GM23248 (cell line): ENCODE measurements at regions not wholly inside any gene's neighbourhood (a gene's known extent, or its start where the extent isn't known, plus 50 kb on each side); places are given as distances from the start of the nearest gene placed in this dataset.

Source experiments
- DNase-seq: peaks from one replicate; pipeline ENCODE4 v3.0.0-alpha.2; 2015
- H2AFZ ChIP-seq: fragments of 200-600 bp; sonication (generic); 2 replicates; pipeline ENCODE4 v1.6.1; 2016; ENCODE audit warnings: antibody characterized with exemption
- H3F3A ChIP-seq: fragments of 200-600 bp; sonication (generic); 2 replicates; pipeline ENCODE4 v1.6.1; 2016; ENCODE audit warnings: mild to moderate bottlenecking, antibody characterized with exemption, mixed run types; ENCODE audit not compliant: insufficient read depth
- H3K27ac ChIP-seq: fragments of 200-600 bp; sonication (generic); 2 replicates; pipeline ENCODE4 v1.5.1; 2016; ENCODE audit warnings: mild to moderate bottlenecking
- H3K27me3 ChIP-seq: fragments of 200-600 bp; sonication (generic); replicated peaks from 2 replicates; pipeline ENCODE4 v1.6.1; 2016; ENCODE audit warnings: mild to moderate bottlenecking; ENCODE audit not compliant: insufficient read depth
- H3K36me3 ChIP-seq: fragments of 200-600 bp; sonication (generic); 2 replicates; pipeline ENCODE4 v1.6.1; 2016; ENCODE audit warnings: low read depth, mild to moderate bottlenecking
- H3K4me1 ChIP-seq: fragments of 200-600 bp; sonication (generic); 2 replicates; pipeline ENCODE4 v1.6.1; 2016; ENCODE audit warnings: mild to moderate bottlenecking; ENCODE audit not compliant: insufficient read depth
- H3K4me2 ChIP-seq: fragments of 200-600 bp; sonication (generic); one replicate; pipeline ENCODE4 v1.6.1; 2016; ENCODE audit warnings: mild to moderate bottlenecking; ENCODE audit not compliant: unreplicated experiment
- H3K4me3 ChIP-seq: fragments of 200-600 bp; sonication (generic); 2 replicates; pipeline ENCODE4 v1.5.1; 2016; ENCODE audit warnings: mild to moderate bottlenecking
- H3K79me2 ChIP-seq: fragments of 200-600 bp; sonication (generic); 2 replicates; pipeline ENCODE4 v1.6.1; 2016; ENCODE audit warnings: mild to moderate bottlenecking; ENCODE audit not compliant: insufficient read depth
- H3K9ac ChIP-seq: fragments of 200-600 bp; sonication (generic); 2 replicates; pipeline ENCODE4 v1.6.1; 2016; ENCODE audit warnings: mild to moderate bottlenecking
- H3K9me2 ChIP-seq: fragments of 200-600 bp; sonication (generic); 2 replicates; pipeline ENCODE4 v1.6.1; 2016; ENCODE audit warnings: mixed run types, mild to moderate bottlenecking, moderate library complexity; ENCODE audit not compliant: insufficient read depth
- H3K9me3 ChIP-seq: fragments of 200-600 bp; sonication (generic); one replicate; pipeline ENCODE4 v1.6.1; 2017; ENCODE audit warnings: low read depth
- H4K20me1 ChIP-seq: fragments of 200-600 bp; sonication (generic); 2 replicates; pipeline ENCODE4 v1.6.0; 2016; ENCODE audit not compliant: insufficient read depth
- EZH2 ChIP-seq: fragments of 200-600 bp; sonication (generic); IDR thresholded peaks from 2 replicates; pipeline ENCODE4 v1.6.1; 2018; ENCODE audit warnings: antibody characterized with exemption, mild to moderate bottlenecking; ENCODE audit not compliant: insufficient read depth, poor library complexity, severe bottlenecking
- EZH2phosphoT487 ChIP-seq: fragments of 200-600 bp; sonication (generic); IDR thresholded peaks from 2 replicates; pipeline ENCODE4 v1.6.1; 2018; ENCODE audit warnings: antibody characterized with exemption, moderate library complexity, mild to moderate bottlenecking, low read depth; ENCODE audit not compliant: insufficient read depth
- WGBS, 2 experiments: methylation state at CpG; one replicate each; pipeline ENCODE4 v1.1.6; 2015 to 2017; ENCODE audit warnings: low lambda C conversion rate in 2 of 2, low coverage in 1 of 2; ENCODE audit errors: missing lambda C conversion rate in 2 of 2; 5-methylcytosine and 5-hydroxymethylcytosine counted together
- in situ Hi-C: fragments of 300-500 bp; cut with MboI; formaldehyde crosslinking; loops from 2 replicates; pipeline ENCODE4 v1.15.0; 2020

DNA sequence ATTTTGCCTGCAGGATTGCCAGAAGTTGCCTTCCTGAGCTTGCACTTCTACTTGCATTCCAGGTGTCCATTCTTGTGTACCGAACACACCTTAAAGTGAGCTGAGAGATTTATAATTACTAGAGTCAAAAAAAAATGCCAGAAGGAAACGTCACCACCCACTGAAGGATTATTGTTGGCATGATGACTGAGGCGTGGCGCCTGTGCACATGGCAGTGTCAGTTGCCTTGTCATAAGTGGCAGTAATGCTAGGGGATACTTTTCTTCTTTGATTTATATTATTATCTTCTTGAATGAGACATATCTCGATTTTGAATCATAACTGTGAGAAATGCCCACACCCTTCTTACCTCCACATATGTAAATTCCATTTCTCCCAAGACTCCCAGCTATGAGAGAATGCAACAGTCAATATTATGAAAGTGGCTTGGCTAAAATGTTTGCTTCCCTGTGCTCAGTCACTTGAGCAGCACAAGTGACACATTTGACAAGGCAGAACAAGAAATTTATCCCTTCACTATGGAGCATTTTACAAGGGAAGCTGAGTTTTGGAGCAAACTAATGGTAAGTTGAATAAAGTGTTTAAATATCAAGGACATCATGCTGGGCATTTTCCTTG is 149.5 kb upstream of the SASH1 start:
- H4K20me1 ChIP-seq: no peaks in the 10 kb centered on the region
- peak overlapping the region; percentile 53 for H3K9ac ChIP-seq
- H2AFZ ChIP-seq: no peak overlapping the region
- no peaks in the 10 kb centered on the region for H3K27me3 ChIP-seq
- no peaks in the 10 kb centered on the region for H3K9me2 ChIP-seq
- peaks cover 38% of the 10 kb centered on the region for H3F3A ChIP-seq
- H3K79me2 ChIP-seq: no peaks in the 10 kb centered on the region
- TF ChIP-seq EZH2: no peak
- TF ChIP-seq EZH2phosphoT487: no peak
- peaks cover 34% of the 10 kb centered on the region for H3K4me1 ChIP-seq
- H3K4me2 ChIP-seq: peak overlapping the region; percentile 74
- peak; percentile 59 for DNase-seq
- H3K9me3 ChIP-seq: no peaks in the 10 kb centered on the region
- in situ Hi-C loops: no loop called here
- H3K27ac ChIP-seq: peak overlapping the region; percentile 88
- no peaks in the 10 kb centered on the region for H3K36me3 ChIP-seq
- 42 to 54% methylated on average over 5 of the region's 5 CpGs for WGBS, 2 experiments
- peak overlapping the region; percentile 52 for H3K4me3 ChIP-seq

DNA sequence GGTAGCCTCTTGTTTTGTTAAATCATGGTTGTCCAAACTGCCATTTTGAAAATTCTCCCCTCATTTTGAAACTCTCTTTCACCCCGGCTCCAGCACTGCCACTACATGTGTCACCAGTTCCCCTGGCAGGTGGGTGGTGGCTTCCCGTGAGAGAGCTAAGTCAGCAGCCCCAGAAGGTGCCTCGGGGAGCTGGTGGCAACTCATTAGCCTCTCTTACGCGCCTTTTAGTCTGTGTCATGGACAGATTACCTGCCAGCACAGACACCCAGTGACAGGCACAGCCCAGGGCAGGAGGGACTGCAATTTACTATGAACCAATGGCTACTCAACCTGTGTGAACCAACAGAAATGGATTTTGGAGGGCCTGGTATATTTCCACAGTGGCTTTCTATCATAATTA is 147.1 kb upstream of the SASH1 start:
- Histone ChIP-seq H3K9me2 (no peaks in the 10 kb centered on the region), H3K4me2 (no peak overlapping the region), H3K9ac (no peak overlapping the region), H3K9me3 (no peaks in the 10 kb centered on the region), H3K4me1 (peaks cover 34% of the 10 kb centered on the region), H2AFZ (no peak overlapping the region), H3K27ac (no peak overlapping the region), H3K79me2 (no peaks in the 10 kb centered on the region), H4K20me1 (no peaks in the 10 kb centered on the region), H3K27me3 (no peaks in the 10 kb centered on the region), H3K4me3 (no peak overlapping the region), H3F3A (peaks cover 32% of the 10 kb centered on the region), H3K36me3 (no peaks in the 10 kb centered on the region)
- TF ChIP-seq EZH2phosphoT487 (no peak), EZH2 (no peak)
- in situ Hi-C loops: no loop called here
- DNase-seq: no peak
- 93 to 97% methylated on average over 5 of the region's 5 CpGs for WGBS, 2 experiments

DNA sequence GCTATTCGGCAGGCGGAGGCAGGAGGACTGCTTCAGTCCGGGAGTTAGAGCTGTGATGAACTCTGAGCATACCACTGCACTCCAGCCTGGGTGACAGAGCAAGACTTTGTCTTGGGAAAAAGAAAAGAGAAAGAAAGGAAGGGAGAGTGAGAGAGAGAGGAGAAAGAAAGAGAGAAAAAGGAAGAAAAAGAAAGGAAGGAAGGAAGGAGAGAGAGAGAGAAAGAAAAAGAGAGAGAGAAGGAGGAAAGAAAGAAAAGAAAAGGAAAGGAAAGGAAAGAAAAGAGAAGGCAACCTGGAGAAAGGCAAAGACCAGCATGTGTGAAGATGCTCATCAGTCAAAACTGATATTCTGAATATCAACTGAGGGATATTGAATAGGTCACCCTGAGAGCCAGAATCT is 143.1 kb upstream of the SASH1 start:
- no peaks in the 10 kb centered on the region for H3K36me3 ChIP-seq
- no peaks in the 10 kb centered on the region for H3K79me2 ChIP-seq
- H3K4me2 ChIP-seq: no peak overlapping the region
- in situ Hi-C loops: no loop called here
- WGBS, 2 experiments: 96% methylated on average over 3 of the region's 3 CpGs
- no peak for TF ChIP-seq EZH2phosphoT487
- no peak for TF ChIP-seq EZH2
- H3K9me2 ChIP-seq: no peaks in the 10 kb centered on the region
- H3K9me3 ChIP-seq: no peaks in the 10 kb centered on the region
- no peaks in the 10 kb centered on the region for H3K27me3 ChIP-seq
- H3F3A ChIP-seq: peaks cover 15% of the 10 kb centered on the region
- no peak overlapping the region for H3K9ac ChIP-seq
- no peak overlapping the region for H3K27ac ChIP-seq
- no peaks in the 10 kb centered on the region for H4K20me1 ChIP-seq
- no peak for DNase-seq
- no peak overlapping the region for H2AFZ ChIP-seq
- no peak overlapping the region for H3K4me3 ChIP-seq
- H3K4me1 ChIP-seq: no peaks in the 10 kb centered on the region; the same call in 1 of the 2 replicates

- H3K27me3 ChIP-seq: no peaks in the 10 kb centered on the region
- H3K4me3 ChIP-seq: no peak overlapping the region
- H2AFZ ChIP-seq: no peak overlapping the region
- WGBS, 2 experiments: 40 to 42% methylated on average over 10 of the region's 10 CpGs
- no peaks in the 10 kb centered on the region for H4K20me1 ChIP-seq
- H3K79me2 ChIP-seq: no peaks in the 10 kb centered on the region
- H3K4me1 ChIP-seq: no peaks in the 10 kb centered on the region; the same call in 1 of the 2 replicates
- peaks cover 15% of the 10 kb centered on the region for H3F3A ChIP-seq
- TF ChIP-seq EZH2: no peak
- no peaks in the 10 kb centered on the region for H3K9me3 ChIP-seq
- H3K9me2 ChIP-seq: no peaks in the 10 kb centered on the region
- peak; percentile 19 for DNase-seq
- H3K9ac ChIP-seq: no peak overlapping the region
- no peak overlapping the region for H3K4me2 ChIP-seq
- H3K36me3 ChIP-seq: no peaks in the 10 kb centered on the region
- in situ Hi-C loops: no loop called here
- H3K27ac ChIP-seq: no peak overlapping the region
Observed at GRCh38 chr6:148200293-148200692, 142.3 kb upstream of the SASH1 start.

DNA sequence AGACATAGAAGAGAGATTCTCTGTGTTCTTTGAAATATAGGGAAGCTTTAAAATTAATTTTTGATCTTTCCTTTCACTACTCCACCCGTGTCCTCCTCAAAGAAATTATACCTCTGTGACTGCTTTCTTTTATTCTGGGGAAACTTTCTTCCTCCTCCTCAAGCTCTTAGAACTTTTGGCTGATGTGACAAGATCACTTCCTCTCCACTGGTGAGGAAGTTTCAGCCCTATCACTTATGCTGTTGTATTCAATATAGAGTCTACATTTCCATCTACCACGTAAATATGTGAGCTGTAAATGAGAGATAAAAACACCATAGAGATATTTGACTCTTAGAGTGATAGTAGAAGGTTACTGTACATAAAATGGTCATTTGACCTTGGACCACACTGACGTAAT is 141.9 kb upstream of the SASH1 start:
- H2AFZ ChIP-seq: no peak overlapping the region
- H3K4me2 ChIP-seq: no peak overlapping the region
- in situ Hi-C loops: no loop called here
- H3F3A ChIP-seq: peaks cover 15% of the 10 kb centered on the region
- no peaks in the 10 kb centered on the region for H3K9me3 ChIP-seq
- no peak overlapping the region for H3K27ac ChIP-seq
- H4K20me1 ChIP-seq: no peaks in the 10 kb centered on the region
- no peaks in the 10 kb centered on the region for H3K36me3 ChIP-seq
- no peaks in the 10 kb centered on the region; the same call in 1 of the 2 replicates for H3K4me1 ChIP-seq
- DNase-seq: no peak
- H3K9ac ChIP-seq: no peak overlapping the region
- 79 to 87% methylated on average over 3 of the region's 3 CpGs for WGBS, 2 experiments
- H3K27me3 ChIP-seq: no peaks in the 10 kb centered on the region
- no peak overlapping the region for H3K4me3 ChIP-seq
- H3K79me2 ChIP-seq: no peaks in the 10 kb centered on the region
- TF ChIP-seq EZH2phosphoT487: no peak
- TF ChIP-seq EZH2: no peak
- H3K9me2 ChIP-seq: no peaks in the 10 kb centered on the region
